Type B pancreatic cell (in vitro differentiated cells): ENCODE measurements at regions not wholly inside any gene's neighbourhood (a gene's known extent, or its start where the extent isn't known, plus 50 kb on each side); places are given as distances from the start of the nearest gene placed in this dataset.

Source experiments
- DNase-seq: peaks from one replicate; pipeline ENCODE4 v3.0.0; 2021; ENCODE audit warnings: mixed read lengths; ENCODE audit not compliant: unreplicated experiment; ENCODE audit errors: extremely low spot score
- H3K27ac Mint-ChIP-seq: 2 replicates; pipeline ENCODE4 v1.8.0; 2021; ENCODE audit warnings: mild to moderate bottlenecking, mixed read lengths
- H3K27me3 Mint-ChIP-seq: 2 replicates; pipeline ENCODE4 v1.8.0; 2021; ENCODE audit warnings: mixed read lengths
- H3K36me3 Mint-ChIP-seq: 2 replicates; pipeline ENCODE4 v1.8.0; 2021; ENCODE audit warnings: mixed read lengths
- H3K4me1 Mint-ChIP-seq: one replicate; pipeline ENCODE4 v1.8.0; 2021; ENCODE audit warnings: mixed read lengths; ENCODE audit not compliant: unreplicated experiment
- H3K4me3 Mint-ChIP-seq: 2 replicates; pipeline ENCODE4 v1.8.0; 2021; ENCODE audit warnings: mild to moderate bottlenecking, mixed read lengths
- H3K9me3 Mint-ChIP-seq: 2 replicates; pipeline ENCODE4 v1.8.0; 2021; ENCODE audit warnings: mixed read lengths
- TF ChIP-seq, protein P1 (sequence below): fragments of 200-600 bp; sonication (generic); conservative IDR thresholded peaks from 2 replicates; pipeline ENCODE4 v1.5.0; 2021; ENCODE audit warnings: antibody characterized with exemption, mild to moderate bottlenecking

DNA sequence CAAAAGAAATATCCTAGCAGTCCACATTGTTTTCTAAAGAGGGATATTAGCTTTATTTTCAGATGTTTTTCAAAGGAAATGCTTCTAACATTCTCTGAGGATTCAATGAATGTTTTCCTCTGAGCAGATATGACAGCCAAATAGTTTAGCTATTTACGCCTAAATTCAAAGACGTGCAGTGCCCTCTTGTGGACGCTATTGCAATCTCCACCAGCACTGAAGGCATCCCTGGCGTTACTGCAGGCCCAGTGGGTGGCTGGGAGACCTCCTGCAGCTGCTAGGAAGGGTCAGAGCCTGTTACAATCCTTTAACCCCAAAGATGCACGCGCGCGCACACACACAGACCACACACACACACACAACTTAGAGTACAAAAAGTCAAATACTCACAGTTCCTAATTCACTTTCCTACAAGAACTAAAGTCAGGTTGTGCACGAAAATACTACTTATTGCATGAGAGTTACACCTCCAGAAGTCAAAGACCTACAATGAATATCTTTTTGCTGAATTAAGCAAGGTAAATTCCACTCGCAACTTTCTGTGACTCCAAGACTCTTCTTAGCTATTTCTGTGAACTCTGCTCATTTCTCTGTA, 589.3 kb upstream of the TMEM132C start:
- Mint-ChIP-seq H3K4me1 (peaks cover 13% of the 10 kb centered on the region), H3K36me3 (no peaks in the 10 kb centered on the region), H3K9me3 (no peaks in the 10 kb centered on the region), H3K27ac (no peak overlapping the region), H3K27me3 (peaks cover 6% of the 10 kb centered on the region), H3K4me3 (no peak overlapping the region)
- TF ChIP-seq, protein P1, sequence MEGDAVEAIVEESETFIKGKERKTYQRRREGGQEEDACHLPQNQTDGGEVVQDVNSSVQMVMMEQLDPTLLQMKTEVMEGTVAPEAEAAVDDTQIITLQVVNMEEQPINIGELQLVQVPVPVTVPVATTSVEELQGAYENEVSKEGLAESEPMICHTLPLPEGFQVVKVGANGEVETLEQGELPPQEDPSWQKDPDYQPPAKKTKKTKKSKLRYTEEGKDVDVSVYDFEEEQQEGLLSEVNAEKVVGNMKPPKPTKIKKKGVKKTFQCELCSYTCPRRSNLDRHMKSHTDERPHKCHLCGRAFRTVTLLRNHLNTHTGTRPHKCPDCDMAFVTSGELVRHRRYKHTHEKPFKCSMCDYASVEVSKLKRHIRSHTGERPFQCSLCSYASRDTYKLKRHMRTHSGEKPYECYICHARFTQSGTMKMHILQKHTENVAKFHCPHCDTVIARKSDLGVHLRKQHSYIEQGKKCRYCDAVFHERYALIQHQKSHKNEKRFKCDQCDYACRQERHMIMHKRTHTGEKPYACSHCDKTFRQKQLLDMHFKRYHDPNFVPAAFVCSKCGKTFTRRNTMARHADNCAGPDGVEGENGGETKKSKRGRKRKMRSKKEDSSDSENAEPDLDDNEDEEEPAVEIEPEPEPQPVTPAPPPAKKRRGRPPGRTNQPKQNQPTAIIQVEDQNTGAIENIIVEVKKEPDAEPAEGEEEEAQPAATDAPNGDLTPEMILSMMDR = peak; percentile 88
- no peak for DNase-seq

DNA sequence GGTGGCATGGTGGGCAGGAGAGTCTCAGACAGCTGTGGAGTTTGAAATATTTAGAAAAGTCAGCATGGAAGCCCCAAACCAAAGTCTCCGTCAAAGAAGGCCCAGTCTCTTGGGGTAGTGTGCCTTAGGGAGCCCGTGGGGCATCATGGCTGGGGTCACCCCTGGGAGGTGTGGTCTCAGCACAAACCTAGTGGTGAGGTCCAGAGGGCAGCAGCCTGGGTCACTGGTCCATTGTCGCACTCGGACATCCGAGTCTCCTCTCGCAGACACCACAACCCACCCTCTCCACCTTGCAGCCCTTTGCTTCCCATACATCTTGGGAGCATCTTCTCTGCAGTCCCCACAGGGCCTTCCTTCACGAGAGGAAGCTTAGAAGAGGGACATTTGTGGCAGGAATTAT, 588.0 kb upstream of the TMEM132C start:
- no peak overlapping the region for H3K27ac Mint-ChIP-seq
- no peaks in the 10 kb centered on the region for H3K36me3 Mint-ChIP-seq
- DNase-seq = no peak

DNA sequence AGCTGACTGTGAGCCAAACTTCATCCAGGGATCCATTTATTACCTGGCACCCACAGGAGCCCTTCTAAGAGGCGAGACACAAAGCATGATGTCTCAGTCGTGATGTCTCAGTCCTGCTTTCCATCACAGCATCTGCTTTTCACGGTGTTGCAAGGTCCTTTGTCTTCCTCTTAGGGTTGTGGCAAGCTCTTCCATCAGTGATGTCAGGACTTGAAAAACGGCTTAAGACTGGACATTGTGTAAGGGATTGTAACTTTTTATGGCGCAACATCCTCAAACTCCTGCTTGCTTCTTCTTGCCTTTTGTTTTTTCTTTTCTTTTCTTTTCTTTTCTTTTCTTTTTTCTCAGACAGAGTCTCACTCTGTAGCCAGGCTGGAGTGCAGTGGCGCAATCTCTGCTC, 586.5 kb upstream of the TMEM132C start:
- Mint-ChIP-seq H3K4me1 (peaks cover 13% of the 10 kb centered on the region), H3K9me3 (no peaks in the 10 kb centered on the region), H3K27ac (no peak overlapping the region), H3K27me3 (peaks cover 9% of the 10 kb centered on the region), H3K4me3 (no peak overlapping the region), H3K36me3 (no peaks in the 10 kb centered on the region)
- DNase-seq = no peak
- TF ChIP-seq, protein P1 = no peak

More for the DNA sequence above, 588.0 kb upstream of the TMEM132C start:
- TF ChIP-seq, protein P1 = no peak
- Mint-ChIP-seq H3K4me3 (no peak overlapping the region), H3K9me3 (no peaks in the 10 kb centered on the region), H3K4me1 (peaks cover 13% of the 10 kb centered on the region), H3K27me3 (peaks cover 9% of the 10 kb centered on the region)

DNA sequence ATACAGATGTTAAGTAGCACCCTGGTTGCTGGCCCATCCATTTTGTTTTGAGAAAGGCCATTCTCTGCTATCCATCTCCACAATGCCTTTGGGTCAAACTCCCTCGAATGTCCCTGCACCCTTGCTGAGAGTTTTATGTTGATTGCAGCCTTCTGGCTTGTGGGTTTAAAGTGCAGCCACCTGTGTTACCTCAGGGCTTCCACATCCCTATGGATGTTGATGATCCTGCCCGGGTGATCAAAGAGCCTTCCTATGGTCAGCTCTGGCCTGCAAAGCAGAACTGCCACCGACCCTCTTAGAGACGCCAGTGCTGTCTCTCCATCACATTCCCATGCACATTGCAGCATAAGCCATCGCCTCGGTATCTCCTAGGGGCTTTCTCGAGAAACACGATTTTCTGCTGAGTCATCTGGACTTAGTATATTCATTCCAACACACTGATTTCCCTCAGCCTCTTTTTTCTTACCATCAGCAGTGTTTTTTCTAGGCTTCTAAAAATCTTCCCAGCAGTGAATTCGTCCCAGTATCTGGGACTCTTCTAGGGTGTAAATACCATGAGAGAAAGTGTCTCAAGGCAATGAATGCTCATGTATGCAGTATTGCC, 585.7 kb upstream of the TMEM132C start:
- H3K36me3 Mint-ChIP-seq = no peaks in the 10 kb centered on the region
- DNase-seq = no peak
- peaks cover 9% of the 10 kb centered on the region for H3K27me3 Mint-ChIP-seq
- H3K4me3 Mint-ChIP-seq = no peak overlapping the region
- no peaks in the 10 kb centered on the region for H3K9me3 Mint-ChIP-seq
- peaks cover 13% of the 10 kb centered on the region for H3K4me1 Mint-ChIP-seq
- TF ChIP-seq, protein P1 = no peak
- no peak overlapping the region for H3K27ac Mint-ChIP-seq

DNA sequence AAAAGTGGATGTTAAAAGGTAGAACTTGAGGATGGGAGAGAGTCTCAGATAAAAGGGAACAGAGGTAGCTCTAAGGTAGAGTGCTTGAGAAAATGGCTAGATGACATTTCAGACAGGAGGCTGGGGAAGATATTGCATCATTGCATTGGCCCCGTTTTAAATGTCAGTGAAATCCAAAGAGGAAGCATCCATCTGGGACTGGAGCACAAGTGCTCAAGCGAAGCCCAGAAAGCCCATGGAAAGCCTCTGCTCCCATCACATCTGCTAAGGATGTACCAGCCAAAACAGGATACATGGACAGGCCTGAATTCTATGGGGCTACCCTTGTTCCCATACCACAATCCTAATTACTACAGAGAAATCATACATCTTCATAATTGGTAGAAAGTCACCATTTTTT, 581.5 kb upstream of the TMEM132C start:
- Mint-ChIP-seq H3K9me3 (no peaks in the 10 kb centered on the region), H3K36me3 (no peaks in the 10 kb centered on the region), H3K4me1 (peaks cover 12% of the 10 kb centered on the region), H3K27ac (no peak overlapping the region), H3K4me3 (no peak overlapping the region), H3K27me3 (peaks cover 6% of the 10 kb centered on the region)
- DNase-seq = no peak
- TF ChIP-seq, protein P1 = no peak
